ENCODE measurements at regions not wholly inside any gene's neighbourhood (a gene's known extent, or its start where the extent isn't known, plus 50 kb on each side); places are given as distances from the start of the nearest gene placed in this dataset.
A peak's percentile ranks its signal among the peaks of the same experiment; 100 is the strongest.

DNA sequence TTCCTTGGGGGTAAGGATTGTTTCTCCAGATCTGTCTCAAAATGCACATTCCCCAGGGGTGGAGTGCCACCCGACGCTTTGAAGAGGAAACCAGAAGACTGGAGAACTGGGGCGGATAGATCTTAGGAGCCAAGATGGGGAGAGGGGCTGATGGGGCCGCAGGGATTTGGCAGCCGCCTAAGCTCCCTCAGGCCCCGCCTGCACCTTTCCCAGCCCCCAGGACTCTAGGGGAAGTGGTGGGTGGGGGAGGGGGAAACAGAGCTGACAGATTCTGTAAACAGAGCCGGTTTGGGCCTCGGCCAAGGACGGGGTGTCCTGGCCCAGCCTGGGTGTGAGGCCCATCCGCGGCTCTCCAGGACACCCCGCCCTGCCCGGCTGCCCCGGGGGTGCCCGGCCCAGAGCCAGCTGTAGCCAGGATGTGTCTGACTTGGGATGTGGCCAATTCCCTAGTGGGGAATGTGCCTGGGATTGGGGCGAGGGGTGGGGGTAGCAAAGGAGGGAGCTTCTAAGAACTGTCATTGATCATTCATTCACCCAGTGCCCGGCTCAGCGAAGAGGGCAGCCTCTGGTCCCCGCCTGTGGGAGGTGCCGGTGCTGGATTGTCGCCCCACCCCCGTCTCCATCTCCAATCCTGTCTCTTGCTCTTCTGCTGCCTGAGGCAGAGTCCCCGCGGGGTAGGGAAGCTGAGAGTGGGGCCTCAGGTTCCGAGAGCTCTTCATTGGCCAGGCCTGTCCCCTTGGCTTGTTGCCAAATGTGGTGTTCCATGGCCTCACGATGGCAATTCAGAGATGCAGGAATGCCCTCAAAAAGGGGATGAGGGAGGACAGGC, 54.8 kb upstream of the CDKN2AIPNL start (continued):
- TF ChIP-seq, protein P1, sequence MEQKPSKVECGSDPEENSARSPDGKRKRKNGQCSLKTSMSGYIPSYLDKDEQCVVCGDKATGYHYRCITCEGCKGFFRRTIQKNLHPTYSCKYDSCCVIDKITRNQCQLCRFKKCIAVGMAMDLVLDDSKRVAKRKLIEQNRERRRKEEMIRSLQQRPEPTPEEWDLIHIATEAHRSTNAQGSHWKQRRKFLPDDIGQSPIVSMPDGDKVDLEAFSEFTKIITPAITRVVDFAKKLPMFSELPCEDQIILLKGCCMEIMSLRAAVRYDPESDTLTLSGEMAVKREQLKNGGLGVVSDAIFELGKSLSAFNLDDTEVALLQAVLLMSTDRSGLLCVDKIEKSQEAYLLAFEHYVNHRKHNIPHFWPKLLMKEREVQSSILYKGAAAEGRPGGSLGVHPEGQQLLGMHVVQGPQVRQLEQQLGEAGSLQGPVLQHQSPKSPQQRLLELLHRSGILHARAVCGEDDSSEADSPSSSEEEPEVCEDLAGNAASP (IDR thresholded peaks at IDR 0.05) = no peak
- TF ChIP-seq MTF1 (CRISPR knock-in tag; IDR thresholded peaks at IDR 0.05; ENCODE audit: borderline replicate concordance) = no peak
- TF ChIP-seq SMARCE1 (IDR thresholded peaks at IDR 0.05) = peak; percentile 62; the same call in 1 of the 2 replicates
- no peak for TF ChIP-seq LARP7 (IDR thresholded peaks at IDR 0.05)
- TF ChIP-seq U2AF1 (optimal IDR thresholded peaks at IDR 0.05; ENCODE audit: low read depth, low read length) = no peak
- TF ChIP-seq, protein P2, sequence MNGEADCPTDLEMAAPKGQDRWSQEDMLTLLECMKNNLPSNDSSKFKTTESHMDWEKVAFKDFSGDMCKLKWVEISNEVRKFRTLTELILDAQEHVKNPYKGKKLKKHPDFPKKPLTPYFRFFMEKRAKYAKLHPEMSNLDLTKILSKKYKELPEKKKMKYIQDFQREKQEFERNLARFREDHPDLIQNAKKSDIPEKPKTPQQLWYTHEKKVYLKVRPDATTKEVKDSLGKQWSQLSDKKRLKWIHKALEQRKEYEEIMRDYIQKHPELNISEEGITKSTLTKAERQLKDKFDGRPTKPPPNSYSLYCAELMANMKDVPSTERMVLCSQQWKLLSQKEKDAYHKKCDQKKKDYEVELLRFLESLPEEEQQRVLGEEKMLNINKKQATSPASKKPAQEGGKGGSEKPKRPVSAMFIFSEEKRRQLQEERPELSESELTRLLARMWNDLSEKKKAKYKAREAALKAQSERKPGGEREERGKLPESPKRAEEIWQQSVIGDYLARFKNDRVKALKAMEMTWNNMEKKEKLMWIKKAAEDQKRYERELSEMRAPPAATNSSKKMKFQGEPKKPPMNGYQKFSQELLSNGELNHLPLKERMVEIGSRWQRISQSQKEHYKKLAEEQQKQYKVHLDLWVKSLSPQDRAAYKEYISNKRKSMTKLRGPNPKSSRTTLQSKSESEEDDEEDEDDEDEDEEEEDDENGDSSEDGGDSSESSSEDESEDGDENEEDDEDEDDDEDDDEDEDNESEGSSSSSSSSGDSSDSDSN (IDR thresholded peaks at IDR 0.05; ENCODE audit: borderline replicate concordance in 1 of 2, low read depth in 2 of 2, low read length in 2 of 2) = 0 out of 4 replicates have a peak, but pooled peaks have one; percentile 36 to 48
- TF ChIP-seq, protein P3, sequence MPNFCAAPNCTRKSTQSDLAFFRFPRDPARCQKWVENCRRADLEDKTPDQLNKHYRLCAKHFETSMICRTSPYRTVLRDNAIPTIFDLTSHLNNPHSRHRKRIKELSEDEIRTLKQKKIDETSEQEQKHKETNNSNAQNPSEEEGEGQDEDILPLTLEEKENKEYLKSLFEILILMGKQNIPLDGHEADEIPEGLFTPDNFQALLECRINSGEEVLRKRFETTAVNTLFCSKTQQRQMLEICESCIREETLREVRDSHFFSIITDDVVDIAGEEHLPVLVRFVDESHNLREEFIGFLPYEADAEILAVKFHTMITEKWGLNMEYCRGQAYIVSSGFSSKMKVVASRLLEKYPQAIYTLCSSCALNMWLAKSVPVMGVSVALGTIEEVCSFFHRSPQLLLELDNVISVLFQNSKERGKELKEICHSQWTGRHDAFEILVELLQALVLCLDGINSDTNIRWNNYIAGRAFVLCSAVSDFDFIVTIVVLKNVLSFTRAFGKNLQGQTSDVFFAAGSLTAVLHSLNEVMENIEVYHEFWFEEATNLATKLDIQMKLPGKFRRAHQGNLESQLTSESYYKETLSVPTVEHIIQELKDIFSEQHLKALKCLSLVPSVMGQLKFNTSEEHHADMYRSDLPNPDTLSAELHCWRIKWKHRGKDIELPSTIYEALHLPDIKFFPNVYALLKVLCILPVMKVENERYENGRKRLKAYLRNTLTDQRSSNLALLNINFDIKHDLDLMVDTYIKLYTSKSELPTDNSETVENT (CRISPR knock-in tag; IDR thresholded peaks at IDR 0.05) = no peak
- TF ChIP-seq MYC (IDR thresholded peaks at IDR 0.05; ENCODE audit: low read depth, low read length) = no peak
- no peak for TF ChIP-seq MYC (CRISPR knock-in tag; IDR thresholded peaks at IDR 0.05; ENCODE audit: borderline replicate concordance, low read depth)
- TF ChIP-seq ZNF717 (CRISPR knock-in tag; IDR thresholded peaks at IDR 0.05) = no peak
- no peak for TF ChIP-seq KDM5B (IDR thresholded peaks at IDR 0.05; ENCODE audit: insufficient replicate concordance, low read depth, low read length)
- no peak for TF ChIP-seq PURB (CRISPR knock-in tag; IDR thresholded peaks at IDR 0.05; ENCODE audit: low read depth)
- TF ChIP-seq, protein P4, sequence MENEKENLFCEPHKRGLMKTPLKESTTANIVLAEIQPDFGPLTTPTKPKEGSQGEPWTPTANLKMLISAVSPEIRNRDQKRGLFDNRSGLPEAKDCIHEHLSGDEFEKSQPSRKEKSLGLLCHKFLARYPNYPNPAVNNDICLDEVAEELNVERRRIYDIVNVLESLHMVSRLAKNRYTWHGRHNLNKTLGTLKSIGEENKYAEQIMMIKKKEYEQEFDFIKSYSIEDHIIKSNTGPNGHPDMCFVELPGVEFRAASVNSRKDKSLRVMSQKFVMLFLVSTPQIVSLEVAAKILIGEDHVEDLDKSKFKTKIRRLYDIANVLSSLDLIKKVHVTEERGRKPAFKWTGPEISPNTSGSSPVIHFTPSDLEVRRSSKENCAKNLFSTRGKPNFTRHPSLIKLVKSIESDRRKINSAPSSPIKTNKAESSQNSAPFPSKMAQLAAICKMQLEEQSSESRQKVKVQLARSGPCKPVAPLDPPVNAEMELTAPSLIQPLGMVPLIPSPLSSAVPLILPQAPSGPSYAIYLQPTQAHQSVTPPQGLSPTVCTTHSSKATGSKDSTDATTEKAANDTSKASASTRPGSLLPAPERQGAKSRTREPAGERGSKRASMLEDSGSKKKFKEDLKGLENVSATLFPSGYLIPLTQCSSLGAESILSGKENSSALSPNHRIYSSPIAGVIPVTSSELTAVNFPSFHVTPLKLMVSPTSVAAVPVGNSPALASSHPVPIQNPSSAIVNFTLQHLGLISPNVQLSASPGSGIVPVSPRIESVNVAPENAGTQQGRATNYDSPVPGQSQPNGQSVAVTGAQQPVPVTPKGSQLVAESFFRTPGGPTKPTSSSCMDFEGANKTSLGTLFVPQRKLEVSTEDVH (IDR thresholded peaks at IDR 0.05; ENCODE audit: low read depth, partially characterized antibody) = no peak
- TF ChIP-seq, protein P5, sequence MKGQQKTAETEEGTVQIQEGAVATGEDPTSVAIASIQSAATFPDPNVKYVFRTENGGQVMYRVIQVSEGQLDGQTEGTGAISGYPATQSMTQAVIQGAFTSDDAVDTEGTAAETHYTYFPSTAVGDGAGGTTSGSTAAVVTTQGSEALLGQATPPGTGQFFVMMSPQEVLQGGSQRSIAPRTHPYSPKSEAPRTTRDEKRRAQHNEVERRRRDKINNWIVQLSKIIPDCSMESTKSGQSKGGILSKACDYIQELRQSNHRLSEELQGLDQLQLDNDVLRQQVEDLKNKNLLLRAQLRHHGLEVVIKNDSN (CRISPR knock-in tag; IDR thresholded peaks at IDR 0.05) = no peak
- no peak for TF ChIP-seq HOXB6 (CRISPR knock-in tag; IDR thresholded peaks at IDR 0.05; ENCODE audit: borderline replicate concordance)
- TF ChIP-seq TCF7 (IDR thresholded peaks at IDR 0.05; ENCODE audit: borderline replicate concordance) = no peak

Measured in K562 (cell line).